Astrocyte (in vitro differentiated cells and primary cell): ENCODE measurements at regions not wholly inside any gene's neighbourhood (a gene's known extent, or its start where the extent isn't known, plus 50 kb on each side); places are given as distances from the start of the nearest gene placed in this dataset.

Experiments used
- DNase-seq: peaks from one replicate; pipeline ENCODE4 v3.0.0-alpha.2; 2010; ENCODE audit warnings: low read depth
- FAIRE-seq: peaks from 2 replicates; lab custom pipeline; 2011; peaks lifted over from hg19 to GRCh38; lab: Jason Lieb, UNC
- H2AFZ ChIP-seq: 2 replicates; pipeline ENCODE4 v1.6.0; 2012; ENCODE audit warnings: low read depth, low read length, inconsistent platforms
- H3K27ac ChIP-seq: 2 replicates; pipeline ENCODE4 v1.5.1; 2011; ENCODE audit warnings: low read depth, low read length, inconsistent platforms
- H3K27me3 ChIP-seq: 2 replicates; pipeline ENCODE4 v1.6.0; 2011; ENCODE audit warnings: low read length, inconsistent platforms; ENCODE audit not compliant: insufficient read depth
- H3K36me3 ChIP-seq: 2 replicates; pipeline ENCODE4 v1.5.1; 2011; ENCODE audit warnings: low read length, inconsistent platforms; ENCODE audit not compliant: insufficient read depth
- H3K4me1 ChIP-seq: 2 replicates; pipeline ENCODE4 v1.5.1; 2011; ENCODE audit warnings: low read length, inconsistent platforms; ENCODE audit not compliant: insufficient read depth
- H3K4me2 ChIP-seq: 2 replicates; pipeline ENCODE4 v1.6.0; 2012; ENCODE audit warnings: low read length, inconsistent platforms
- H3K4me3 ChIP-seq: 2 replicates; pipeline ENCODE4 v1.5.1; 2011; ENCODE audit warnings: low read depth, mild to moderate bottlenecking, low read length, inconsistent platforms; ENCODE audit not compliant: insufficient read depth
- H3K79me2 ChIP-seq: 2 replicates; pipeline ENCODE4 v1.6.0; 2012; ENCODE audit warnings: mild to moderate bottlenecking, low read length, inconsistent platforms; ENCODE audit not compliant: insufficient read depth
- H3K9ac ChIP-seq: 2 replicates; pipeline ENCODE4 v1.6.0; 2012; ENCODE audit warnings: mild to moderate bottlenecking, low read length, inconsistent platforms
- H3K9me3 ChIP-seq: 2 replicates; pipeline ENCODE4 v1.5.1; 2012; ENCODE audit warnings: low read depth, mild to moderate bottlenecking, low read length, inconsistent platforms; ENCODE audit not compliant: insufficient read depth
- H4K20me1 ChIP-seq: 2 replicates; pipeline ENCODE4 v1.6.0; 2012; ENCODE audit warnings: low read length, inconsistent platforms; ENCODE audit not compliant: insufficient read depth
- H3K27ac Mint-ChIP-seq: one replicate; pipeline ENCODE4 v1.8.0; 2021; ENCODE audit warnings: mild to moderate bottlenecking, mixed read lengths; ENCODE audit not compliant: unreplicated experiment
- H3K27me3 Mint-ChIP-seq: one replicate; pipeline ENCODE4 v1.8.0; 2021; ENCODE audit warnings: low read depth, mixed read lengths; ENCODE audit not compliant: unreplicated experiment
- H3K36me3 Mint-ChIP-seq: one replicate; pipeline ENCODE4 v1.8.0; 2021; ENCODE audit warnings: low read depth, mixed read lengths; ENCODE audit not compliant: unreplicated experiment
- H3K4me1 Mint-ChIP-seq: one replicate; pipeline ENCODE4 v1.8.0; 2021; ENCODE audit warnings: low read depth, mixed read lengths; ENCODE audit not compliant: unreplicated experiment
- H3K4me3 Mint-ChIP-seq: one replicate; pipeline ENCODE4 v1.8.0; 2021; ENCODE audit warnings: mild to moderate bottlenecking, moderate library complexity, mixed read lengths; ENCODE audit not compliant: unreplicated experiment
- H3K9me3 Mint-ChIP-seq: one replicate; pipeline ENCODE4 v1.8.0; 2021; ENCODE audit warnings: mild to moderate bottlenecking, mixed read lengths; ENCODE audit not compliant: unreplicated experiment
- EZH2 ChIP-seq: IDR thresholded peaks from 2 replicates; pipeline ENCODE4 v1.6.1; 2012; ENCODE audit warnings: mild to moderate bottlenecking, low read length, inconsistent platforms; ENCODE audit not compliant: insufficient read depth
- TF ChIP-seq, protein P1 (sequence below): IDR thresholded peaks from 2 replicates; pipeline ENCODE4 v1.5.1; 2011; ENCODE audit warnings: low read depth, mild to moderate bottlenecking, inconsistent platforms, low read length, moderate library complexity; ENCODE audit not compliant: insufficient read depth

DNA sequence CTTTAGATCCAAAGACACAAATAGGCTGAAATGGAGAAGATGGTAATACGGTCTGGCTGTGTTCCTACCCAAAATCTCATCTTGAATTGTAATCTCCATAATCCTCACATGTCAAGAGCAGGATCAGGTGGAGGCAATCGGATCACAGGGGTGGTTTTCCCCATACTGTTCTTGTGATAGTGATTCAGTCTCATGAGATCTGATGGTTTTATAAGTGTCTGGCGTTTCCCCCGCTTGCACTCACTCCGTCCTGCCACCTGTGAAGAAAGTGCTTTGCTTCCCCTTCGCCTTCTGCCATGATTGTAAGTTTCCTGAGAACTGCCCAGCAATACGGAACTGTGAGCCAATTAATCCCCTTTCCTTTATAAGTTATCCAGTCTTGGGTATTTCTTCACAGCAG, 1795.5 kb upstream of the FLRT2 start:
- no peaks in the 10 kb centered on the region for H3K4me1 ChIP-seq
- H3K4me1 Mint-ChIP-seq, result no peaks in the 10 kb centered on the region
- TF ChIP-seq, protein P1, sequence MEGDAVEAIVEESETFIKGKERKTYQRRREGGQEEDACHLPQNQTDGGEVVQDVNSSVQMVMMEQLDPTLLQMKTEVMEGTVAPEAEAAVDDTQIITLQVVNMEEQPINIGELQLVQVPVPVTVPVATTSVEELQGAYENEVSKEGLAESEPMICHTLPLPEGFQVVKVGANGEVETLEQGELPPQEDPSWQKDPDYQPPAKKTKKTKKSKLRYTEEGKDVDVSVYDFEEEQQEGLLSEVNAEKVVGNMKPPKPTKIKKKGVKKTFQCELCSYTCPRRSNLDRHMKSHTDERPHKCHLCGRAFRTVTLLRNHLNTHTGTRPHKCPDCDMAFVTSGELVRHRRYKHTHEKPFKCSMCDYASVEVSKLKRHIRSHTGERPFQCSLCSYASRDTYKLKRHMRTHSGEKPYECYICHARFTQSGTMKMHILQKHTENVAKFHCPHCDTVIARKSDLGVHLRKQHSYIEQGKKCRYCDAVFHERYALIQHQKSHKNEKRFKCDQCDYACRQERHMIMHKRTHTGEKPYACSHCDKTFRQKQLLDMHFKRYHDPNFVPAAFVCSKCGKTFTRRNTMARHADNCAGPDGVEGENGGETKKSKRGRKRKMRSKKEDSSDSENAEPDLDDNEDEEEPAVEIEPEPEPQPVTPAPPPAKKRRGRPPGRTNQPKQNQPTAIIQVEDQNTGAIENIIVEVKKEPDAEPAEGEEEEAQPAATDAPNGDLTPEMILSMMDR, result no peak
- TF ChIP-seq EZH2, result no peak
- H3K4me3 ChIP-seq, result no peak overlapping the region
- H3K27me3 ChIP-seq, result no peaks in the 10 kb centered on the region
- H3K4me3 Mint-ChIP-seq, result no peak overlapping the region
- DNase-seq (no peak), FAIRE-seq (no peak)
- H3K27me3 Mint-ChIP-seq, result no peaks in the 10 kb centered on the region
- H3K36me3 Mint-ChIP-seq, result no peaks in the 10 kb centered on the region
- H3K36me3 ChIP-seq, result no peaks in the 10 kb centered on the region
- no peak overlapping the region for H3K27ac Mint-ChIP-seq
- no peaks in the 10 kb centered on the region for H3K9me3 ChIP-seq
- no peak overlapping the region for H3K9ac ChIP-seq
- no peaks in the 10 kb centered on the region for H3K79me2 ChIP-seq
- H2AFZ ChIP-seq, result no peak overlapping the region
- no peak overlapping the region for H3K4me2 ChIP-seq
- peaks cover 2% of the 10 kb centered on the region for H3K9me3 Mint-ChIP-seq
- H4K20me1 ChIP-seq, result no peaks in the 10 kb centered on the region
- H3K27ac ChIP-seq, result no peak overlapping the region

DNA sequence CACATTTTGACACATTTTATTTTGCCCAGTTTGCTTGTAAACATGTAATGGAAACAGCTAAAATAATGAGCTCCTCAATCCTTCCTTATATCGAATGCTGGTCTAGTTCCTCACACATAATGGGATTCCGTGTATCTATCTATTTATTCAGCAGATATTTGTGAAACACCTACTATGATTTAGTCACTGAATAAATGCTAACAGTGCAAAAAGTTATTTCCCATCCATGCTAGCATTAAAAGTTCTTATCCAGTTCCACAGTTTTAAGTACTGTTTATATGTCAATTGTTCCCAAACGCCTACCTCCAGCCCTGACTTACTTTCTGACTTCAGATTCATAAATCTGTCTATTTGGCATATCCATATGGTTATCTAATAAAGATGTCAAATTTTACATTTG, 1788.7 kb upstream of the FLRT2 start:
- Histone ChIP-seq H3K4me3 (no peak overlapping the region), H3K4me2 (no peak overlapping the region), H3K27me3 (no peaks in the 10 kb centered on the region), H3K9me3 (no peaks in the 10 kb centered on the region), H3K27ac (no peak overlapping the region), H3K36me3 (no peaks in the 10 kb centered on the region), H3K79me2 (no peaks in the 10 kb centered on the region), H2AFZ (no peak overlapping the region), H4K20me1 (no peaks in the 10 kb centered on the region), H3K9ac (no peak overlapping the region), H3K4me1 (no peaks in the 10 kb centered on the region)
- Mint-ChIP-seq H3K4me3 (no peak overlapping the region), H3K27ac (no peak overlapping the region), H3K9me3 (no peaks in the 10 kb centered on the region), H3K27me3 (no peaks in the 10 kb centered on the region), H3K4me1 (no peaks in the 10 kb centered on the region), H3K36me3 (no peaks in the 10 kb centered on the region)
- no peak for FAIRE-seq
- no peak for DNase-seq
- TF ChIP-seq, protein P1, result no peak
- TF ChIP-seq EZH2, result no peak

DNA sequence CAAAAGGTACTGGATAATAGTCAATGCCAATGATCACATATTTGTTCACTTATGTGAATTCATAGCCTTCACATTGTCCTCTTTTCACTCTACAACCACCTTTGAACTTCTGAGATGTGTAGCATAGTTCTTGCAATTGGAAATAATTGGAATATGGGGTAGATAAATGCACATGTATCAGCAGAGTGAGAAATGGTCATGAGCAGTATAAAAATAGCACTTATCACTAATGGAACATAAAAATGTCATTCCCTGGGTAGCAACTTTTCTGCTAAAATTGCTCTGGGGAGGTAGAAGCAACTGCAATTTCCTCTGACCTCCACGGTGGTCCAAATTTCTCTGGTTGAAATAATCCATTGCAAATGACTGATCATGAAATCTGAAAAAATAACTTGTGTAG, 1785.7 kb upstream of the FLRT2 start:
- DNase-seq, result no peak
- Histone ChIP-seq H3K9me3 (no peaks in the 10 kb centered on the region), H3K4me3 (no peak overlapping the region), H2AFZ (no peak overlapping the region), H3K27ac (no peak overlapping the region), H3K4me1 (no peaks in the 10 kb centered on the region), H3K79me2 (no peaks in the 10 kb centered on the region), H3K27me3 (no peaks in the 10 kb centered on the region), H4K20me1 (no peaks in the 10 kb centered on the region), H3K9ac (no peak overlapping the region), H3K36me3 (no peaks in the 10 kb centered on the region), H3K4me2 (no peak overlapping the region)
- Mint-ChIP-seq H3K4me3 (no peak overlapping the region), H3K27me3 (no peaks in the 10 kb centered on the region), H3K36me3 (no peaks in the 10 kb centered on the region), H3K4me1 (no peaks in the 10 kb centered on the region), H3K9me3 (no peaks in the 10 kb centered on the region), H3K27ac (no peak overlapping the region)
- TF ChIP-seq, protein P1, result no peak
- TF ChIP-seq EZH2, result no peak
- FAIRE-seq, result no peak
